RPMI7951 (cell line): ENCODE measurements at regions not wholly inside any gene's neighbourhood (a gene's known extent, or its start where the extent isn't known, plus 50 kb on each side); places are given as distances from the start of the nearest gene placed in this dataset.

Source experiments
- DNase-seq: peaks from one replicate; pipeline ENCODE4 v3.0.0-alpha.2; 2012; ENCODE audit warnings: low read depth

- no peak for DNase-seq
Observed at GRCh38 chr3:127350172-127351050, 62.6 kb upstream of the PRR20G start.

- no peak for DNase-seq
Observed at GRCh38 chr3:127349501-127350171, 61.8 kb upstream of the PRR20G start.

DNA sequence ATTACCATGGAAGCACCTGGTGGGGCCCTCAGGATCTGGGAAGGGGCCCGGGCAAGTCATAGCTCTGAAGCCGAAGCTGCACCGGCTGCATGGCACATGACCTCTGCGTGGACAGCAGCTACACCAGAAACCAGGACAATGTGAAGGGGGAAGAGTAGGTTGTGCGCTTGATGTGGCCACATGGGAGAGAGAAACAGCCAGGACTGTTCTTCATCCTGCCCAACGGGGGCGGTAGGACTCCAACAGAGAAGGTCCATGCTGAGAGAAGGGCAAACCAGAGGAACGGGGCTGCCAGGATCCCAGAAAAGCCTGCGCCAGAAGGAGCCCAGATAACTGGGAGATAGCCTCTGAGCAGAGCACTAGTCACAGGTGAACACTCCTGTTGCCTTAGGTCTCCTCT lies 54.9 kb upstream of the PRR20G start:
- DNase-seq: no peak

- no peak for DNase-seq
Observed at GRCh38 chr3:127339928-127340861, 52.3 kb upstream of the PRR20G start.

GRCh38 chr3:127339016-127339415 lies 51.2 kb upstream of the PRR20G start:
- no peak for DNase-seq

DNA sequence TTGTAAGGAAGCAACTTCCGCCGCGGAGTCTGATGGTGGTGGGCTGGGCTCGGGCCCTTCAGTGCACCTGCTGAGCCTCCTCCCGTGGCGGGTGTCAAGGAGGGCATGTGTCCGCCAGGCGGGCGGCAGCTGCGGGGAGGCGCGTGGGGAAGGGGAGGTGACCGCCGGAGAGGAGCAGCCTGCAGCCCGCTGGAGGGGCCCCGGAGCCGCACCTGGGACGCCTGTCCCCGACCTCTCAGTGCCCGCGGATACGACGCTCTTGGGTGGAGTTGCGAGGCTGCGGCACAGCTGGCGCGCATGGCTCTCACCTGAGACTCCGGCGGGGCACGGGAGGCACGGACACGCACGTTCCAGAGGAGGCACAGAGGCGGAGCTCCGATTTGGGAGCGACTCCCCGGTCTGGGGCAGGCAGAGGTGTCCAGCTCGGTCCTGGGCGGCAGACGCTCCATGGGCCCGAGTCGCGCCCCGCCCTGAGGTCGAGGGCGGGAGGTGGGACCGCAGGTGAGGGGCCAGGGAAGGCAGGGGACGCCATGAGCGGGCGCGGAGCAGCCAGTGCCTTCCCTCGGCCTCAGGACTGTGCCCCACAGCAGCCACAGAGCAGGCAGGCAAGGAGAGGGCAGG lies 50.2 kb upstream of the PRR20G start:
- DNase-seq: no peak
